SK-N-MC (cell line): ENCODE measurements at regions not wholly inside any gene's neighbourhood (a gene's known extent, or its start where the extent isn't known, plus 50 kb on each side); places are given as distances from the start of the nearest gene placed in this dataset.

Experiments used
- DNase-seq: peaks from one replicate; pipeline ENCODE4 v3.0.0-alpha.2; 2011; ENCODE audit warnings: low read depth, low spot score
- H3K27ac ChIP-seq: fragments of 200-600 bp; sonication (generic); 2 replicates; pipeline ENCODE4 v1.5.1; 2016; ENCODE audit warnings: mixed run types
- H3K36me3 ChIP-seq: fragments of 200-600 bp; sonication (generic); 2 replicates; pipeline ENCODE4 v1.6.1; 2017; ENCODE audit warnings: antibody characterized with exemption, low read length, mixed read lengths; ENCODE audit not compliant: insufficient read depth
- H3K4me3 ChIP-seq: fragments of 200-600 bp; sonication (generic); 2 replicates; pipeline ENCODE4 v1.5.1; 2016
- H3K9ac ChIP-seq: fragments of 200-600 bp; sonication (generic); 2 replicates; pipeline ENCODE4 v1.8.0; 2017; ENCODE audit warnings: mixed run types, mixed read lengths; ENCODE audit not compliant: insufficient read length
- H3K9me3 ChIP-seq: fragments of 200-600 bp; sonication (generic); 2 replicates; pipeline ENCODE4 v1.6.1; 2017; ENCODE audit warnings: low read depth, mild to moderate bottlenecking, antibody characterized with exemption, low read length, moderate library complexity, mixed read lengths
- EZH2 ChIP-seq: fragments of 200-600 bp; sonication (generic); IDR thresholded peaks from one replicate; pipeline ENCODE4 v1.6.1; 2017; ENCODE audit warnings: antibody characterized with exemption
- FOXP2 ChIP-seq: optimal IDR thresholded peaks from 2 replicates; pipeline ENCODE3; 2011; ENCODE audit warnings: mild to moderate bottlenecking, moderate library complexity; ENCODE audit not compliant: insufficient read depth; ENCODE audit errors: extremely low read length, control extremely low read depth
- POLR2AphosphoS5 ChIP-seq: IDR thresholded peaks from 2 replicates; pipeline ENCODE4 v1.6.1; 2012; ENCODE audit warnings: mild to moderate bottlenecking, low read depth, low read length, borderline replicate concordance

- Histone ChIP-seq H3K4me3 (no peak overlapping the region), H3K36me3 (no peaks in the 10 kb centered on the region), H3K9me3 (no peaks in the 10 kb centered on the region), H3K9ac (no peak overlapping the region), H3K27ac (no peak overlapping the region)
- no peak for DNase-seq
- no peak for TF ChIP-seq POLR2AphosphoS5
- TF ChIP-seq FOXP2: no peak
- no peak for TF ChIP-seq EZH2
Observed at GRCh38 chr2:190763100-190763499, 114.2 kb downstream of the NAB1 start.

- Histone ChIP-seq H3K36me3 (no peaks in the 10 kb centered on the region), H3K4me3 (no peak overlapping the region), H3K9me3 (no peaks in the 10 kb centered on the region), H3K9ac (no peak overlapping the region), H3K27ac (no peak overlapping the region)
- TF ChIP-seq POLR2AphosphoS5 (no peak), EZH2 (no peak), FOXP2 (no peak)
- DNase-seq: no peak
Observed at GRCh38 chr2:190763901-190764514, 115.1 kb downstream of the NAB1 start.

DNA sequence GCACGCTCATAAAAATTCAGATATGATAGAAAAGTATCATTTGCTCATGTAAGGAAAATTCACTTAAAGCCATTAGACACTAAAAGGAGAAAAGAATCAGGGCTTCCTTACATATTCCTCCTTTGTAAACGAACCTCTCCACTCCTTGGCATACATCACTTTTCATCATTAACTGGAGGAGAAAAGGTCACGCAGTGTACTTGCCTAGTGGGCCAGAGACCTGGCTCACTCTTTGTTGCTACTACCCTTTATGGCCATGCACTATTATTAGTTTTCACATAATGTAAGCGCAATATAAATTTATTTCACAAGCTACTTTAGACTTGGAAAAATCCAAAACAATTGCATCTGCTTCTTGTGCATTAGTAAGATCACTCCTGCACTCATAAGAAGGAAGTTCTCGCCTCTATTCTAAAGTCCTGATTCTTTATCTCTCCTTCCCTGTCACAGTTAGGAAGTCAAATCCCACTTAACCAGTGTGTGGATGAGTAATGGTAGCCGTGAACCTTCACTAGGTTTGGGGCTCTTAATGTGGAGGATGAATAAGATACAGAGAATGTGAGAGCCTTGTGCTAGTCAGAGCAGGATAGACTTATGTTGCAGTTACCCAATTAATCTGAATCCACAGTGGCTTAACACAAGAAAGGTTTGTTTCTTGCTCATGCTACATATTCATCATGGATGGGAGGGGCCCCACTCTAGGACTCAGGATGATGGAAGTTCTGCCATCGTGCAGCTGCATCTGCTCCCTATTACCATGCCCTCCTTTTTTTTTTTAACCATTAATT lies 115.0 kb upstream of the GLS start:
- no peak overlapping the region for H3K4me3 ChIP-seq
- TF ChIP-seq FOXP2: no peak
- TF ChIP-seq EZH2: no peak
- TF ChIP-seq POLR2AphosphoS5: no peak
- DNase-seq: no peak
- no peak overlapping the region for H3K27ac ChIP-seq
- H3K36me3 ChIP-seq: no peaks in the 10 kb centered on the region
- no peak overlapping the region for H3K9ac ChIP-seq
- no peaks in the 10 kb centered on the region for H3K9me3 ChIP-seq

DNA sequence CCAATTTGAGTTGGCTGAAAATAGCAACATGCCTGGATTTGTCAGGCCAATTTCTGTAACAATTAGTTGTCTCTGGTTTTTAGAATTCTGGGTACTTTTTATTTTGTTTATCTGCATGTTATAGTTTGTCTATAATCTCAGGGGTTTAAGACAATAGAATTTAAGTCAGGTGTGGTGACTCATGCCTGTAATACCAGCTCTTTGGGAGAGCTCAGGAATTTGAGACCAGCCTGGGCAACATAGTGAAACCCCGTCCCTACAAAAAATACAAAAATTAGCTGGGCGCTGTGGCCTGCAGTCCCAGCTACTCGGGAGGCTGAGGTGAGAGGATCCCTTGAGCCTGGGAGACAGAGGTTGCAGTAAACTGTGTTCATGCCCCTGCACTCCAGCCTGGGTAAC lies 114.4 kb upstream of the GLS start:
- no peaks in the 10 kb centered on the region for H3K9me3 ChIP-seq
- no peak for TF ChIP-seq FOXP2
- TF ChIP-seq EZH2: no peak
- TF ChIP-seq POLR2AphosphoS5: no peak
- no peak overlapping the region for H3K27ac ChIP-seq

DNA sequence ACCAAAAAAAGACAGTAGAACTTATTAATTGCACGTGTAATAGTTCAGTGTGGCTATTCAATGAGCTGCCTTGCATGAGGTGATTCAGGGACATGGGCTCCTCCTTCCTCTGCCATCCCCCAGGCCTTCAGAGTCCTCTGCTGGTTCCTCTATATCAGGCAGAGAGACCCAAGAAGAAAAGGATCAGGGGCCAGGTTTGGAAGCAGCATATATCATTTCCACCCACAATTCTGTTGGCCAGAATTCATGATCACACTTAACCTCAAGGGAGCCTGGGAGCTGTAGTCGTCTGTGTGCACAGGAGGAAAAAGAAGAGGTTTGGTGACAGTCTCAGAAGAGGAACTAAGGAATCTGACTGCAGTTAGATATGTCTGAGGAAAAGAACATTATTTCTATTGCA lies 114.0 kb upstream of the GLS start:
- DNase-seq: no peak
- no peaks in the 10 kb centered on the region for H3K36me3 ChIP-seq
- H3K9me3 ChIP-seq: no peaks in the 10 kb centered on the region
- no peak overlapping the region for H3K4me3 ChIP-seq
- no peak overlapping the region for H3K9ac ChIP-seq
- H3K27ac ChIP-seq: no peak overlapping the region
- TF ChIP-seq POLR2AphosphoS5 (no peak), EZH2 (no peak), FOXP2 (no peak)

More for the DNA sequence above, 114.4 kb upstream of the GLS start:
- Histone ChIP-seq H3K36me3 (no peaks in the 10 kb centered on the region), H3K9ac (no peak overlapping the region), H3K4me3 (no peak overlapping the region)
- no peak for DNase-seq

DNA sequence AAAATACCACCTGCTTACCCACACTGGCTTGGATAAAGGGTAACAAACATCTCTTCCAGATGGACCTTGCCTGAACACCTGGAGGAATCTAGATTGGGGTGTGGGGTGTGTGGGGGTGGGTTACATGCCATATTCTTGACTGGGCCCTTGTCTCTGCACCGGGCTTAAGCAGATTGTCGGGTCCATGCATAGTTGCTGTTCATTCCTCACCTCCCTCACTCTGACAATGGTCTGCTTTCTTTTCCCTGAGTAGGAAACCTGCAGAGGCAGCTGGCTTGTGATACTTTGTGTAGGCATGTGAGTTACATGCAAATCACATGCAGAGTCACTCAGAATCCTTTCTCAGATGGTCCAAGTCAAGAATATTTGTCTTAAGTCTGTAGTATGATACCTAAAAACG lies 112.8 kb upstream of the GLS start:
- Histone ChIP-seq H3K36me3 (no peaks in the 10 kb centered on the region), H3K9ac (no peak overlapping the region), H3K9me3 (no peaks in the 10 kb centered on the region), H3K4me3 (no peak overlapping the region), H3K27ac (no peak overlapping the region)
- DNase-seq: no peak
- TF ChIP-seq FOXP2 (no peak), EZH2 (no peak), POLR2AphosphoS5 (no peak)

DNA sequence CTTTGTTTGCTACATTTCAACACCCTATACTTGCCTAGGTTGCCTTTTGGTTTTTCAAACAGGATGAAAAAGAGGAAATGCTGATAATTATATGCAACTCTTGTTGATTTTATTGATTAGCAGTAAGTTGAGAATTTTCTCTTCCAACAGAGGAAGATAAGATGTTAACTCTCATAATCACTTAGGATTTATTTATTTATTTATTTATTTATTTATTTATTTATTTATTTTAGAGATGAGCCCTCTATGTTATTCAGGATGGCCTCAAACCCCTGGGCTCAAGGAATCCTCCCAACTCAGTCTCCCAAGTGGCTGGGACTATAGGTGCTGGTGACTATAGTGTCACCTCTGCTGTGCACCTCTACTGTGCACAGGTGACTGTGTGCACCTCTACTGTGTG lies 111.4 kb upstream of the GLS start:
- no peak for DNase-seq
- Histone ChIP-seq H3K9me3 (no peaks in the 10 kb centered on the region), H3K4me3 (no peak overlapping the region), H3K36me3 (no peaks in the 10 kb centered on the region), H3K27ac (no peak overlapping the region), H3K9ac (no peak overlapping the region)
- TF ChIP-seq POLR2AphosphoS5 (no peak), EZH2 (no peak), FOXP2 (no peak)

DNA sequence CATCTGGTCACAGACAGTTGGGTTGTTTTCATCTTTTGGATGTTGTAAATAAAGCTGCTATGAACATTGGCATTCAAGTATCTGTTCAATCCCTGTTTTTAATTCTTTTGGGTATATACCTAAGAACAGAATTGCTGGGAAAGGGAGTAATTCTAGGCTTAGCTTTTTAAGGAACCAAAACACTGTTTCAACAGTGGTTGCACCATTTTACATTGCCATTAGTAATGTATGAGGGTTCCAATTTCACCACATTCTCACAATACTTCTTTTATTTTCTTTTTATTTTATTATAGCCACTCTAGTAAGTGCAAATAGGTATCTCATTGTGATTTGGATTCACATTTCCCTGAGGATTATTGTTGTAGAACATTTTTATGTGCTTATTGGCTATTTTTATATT lies 108.9 kb upstream of the GLS start:
- TF ChIP-seq FOXP2 (no peak), EZH2 (no peak), POLR2AphosphoS5 (no peak)
- no peak for DNase-seq
- H3K4me3 ChIP-seq: no peak overlapping the region
- no peaks in the 10 kb centered on the region for H3K9me3 ChIP-seq
- no peaks in the 10 kb centered on the region for H3K36me3 ChIP-seq
- no peak overlapping the region for H3K9ac ChIP-seq
- H3K27ac ChIP-seq: no peak overlapping the region
